Endothelial cell of umbilical vein (primary cell): ENCODE measurements at regions not wholly inside any gene's neighbourhood (a gene's known extent, or its start where the extent isn't known, plus 50 kb on each side); places are given as distances from the start of the nearest gene placed in this dataset.

Experiments used
- BruUV-seq: library from RNA; stranded (reverse); fragments of 400-500 nt; replicated peaks from 2 replicates; lab custom pipeline; 2021; lab: Mats Ljungman, UMichigan
- CTCF ChIA-PET: fragments of 300-600, 350-600 bp; sonication (Branson Sonifier 250); formaldehyde crosslinking; loops from one replicate; lab custom pipeline; 2021; ENCODE audit warnings: antibody characterized with exemption, inconsistent platforms; lab: Charles Lee
- POLR2A ChIA-PET: fragments of 300-600, 350-600 bp; sonication (Branson Sonifier 250); formaldehyde crosslinking; loops from one replicate; lab custom pipeline; 2021; ENCODE audit warnings: antibody characterized with exemption, inconsistent platforms; lab: Charles Lee
- DNase-seq: peaks from one replicate; pipeline ENCODE4 v3.0.0-alpha.2; 2011; ENCODE audit warnings: low read depth, low spot score
- FAIRE-seq: peaks from 2 replicates; lab custom pipeline; 2011; peaks lifted over from hg19 to GRCh38; lab: Jason Lieb, UNC
- H2AFZ ChIP-seq: 2 replicates; pipeline ENCODE4 v1.6.0; 2012; ENCODE audit warnings: low read depth, low read length, control low read depth, inconsistent platforms
- H3K27ac ChIP-seq: 2 replicates; pipeline ENCODE4 v1.5.1; 2011; ENCODE audit warnings: low read depth, mild to moderate bottlenecking, control low read depth, low read length, moderate library complexity; ENCODE audit not compliant: insufficient read depth
- H3K27me3 ChIP-seq, 2 experiments: 2 replicates each; pipeline versions ENCODE4 v1.6.0 to v1.6.1; 2011; ENCODE audit warnings: low read length in 2 of 2, mixed read lengths in 1 of 2; ENCODE audit not compliant: control insufficient read depth in 2 of 2, insufficient read depth in 2 of 2
- H3K36me3 ChIP-seq, 2 experiments: 2 replicates in 1 of 2; 3 replicates in 1 of 2; pipeline ENCODE4 v1.5.1; 2011; ENCODE audit warnings: low read length in 2 of 2, mild to moderate bottlenecking in 1 of 2, moderate library complexity in 1 of 2; ENCODE audit not compliant: control insufficient read depth in 2 of 2, insufficient read depth in 2 of 2; ENCODE audit errors: extremely low read depth in 1 of 2
- H3K4me1 ChIP-seq: 3 replicates; pipeline ENCODE4 v1.5.1; 2011; ENCODE audit warnings: mild to moderate bottlenecking, low read length; ENCODE audit not compliant: control insufficient read depth, insufficient read depth; ENCODE audit errors: extremely low read depth
- H3K4me2 ChIP-seq: 2 replicates; pipeline ENCODE4 v1.6.1; 2011; ENCODE audit warnings: low read length, control low read depth, mixed read lengths; ENCODE audit not compliant: insufficient read depth
- H3K4me3 ChIP-seq, 3 experiments: fragments of 200-600 bp in 1 of 3; sonication (generic), shearing (Covaris generic) in 1 of 3; replicated peaks in 1 of 3; 2 replicates each; pipeline ENCODE4 v1.5.1; 2011 to 2016; ENCODE audit warnings: control low read depth in 3 of 3, low read length in 3 of 3, mild to moderate bottlenecking in 2 of 3, inconsistent platforms in 1 of 3, low read depth in 1 of 3, moderate library complexity in 1 of 3; ENCODE audit not compliant: insufficient read depth in 1 of 3
- H3K79me2 ChIP-seq: 2 replicates; pipeline ENCODE4 v1.6.0; 2012; ENCODE audit warnings: low read length, inconsistent platforms; ENCODE audit not compliant: control insufficient read depth, insufficient read depth
- H3K9ac ChIP-seq: replicated peaks from 2 replicates; pipeline ENCODE3; 2011; ENCODE audit warnings: low read length, control low read depth; ENCODE audit not compliant: insufficient read depth; ENCODE audit errors: extremely low read depth
- H3K9me1 ChIP-seq: replicated peaks from 3 replicates; pipeline ENCODE4 v1.6.0; 2011; ENCODE audit warnings: mild to moderate bottlenecking, low read length; ENCODE audit not compliant: control insufficient read depth, insufficient read depth; ENCODE audit errors: extremely low read depth
- H3K9me3 ChIP-seq: replicated peaks from 2 replicates; pipeline ENCODE4 v1.5.1; 2012; ENCODE audit warnings: low read length, inconsistent platforms; ENCODE audit not compliant: control insufficient read depth, insufficient read depth
- H4K20me1 ChIP-seq: replicated peaks from 2 replicates; pipeline ENCODE3; 2011; ENCODE audit warnings: mild to moderate bottlenecking, low read length; ENCODE audit not compliant: control insufficient read depth, insufficient read depth; ENCODE audit errors: extremely low read depth
- CTCF ChIP-seq, 2 donors: IDR thresholded peaks; 1 replicate in 1 of 2; 2 replicates in 1 of 2; pipeline ENCODE4 v1.5.1; 2011; ENCODE audit warnings: low read length in 2 of 2, mild to moderate bottlenecking in 2 of 2, moderate library complexity in 2 of 2, control low read depth in 1 of 2, inconsistent platforms in 1 of 2, low read depth in 1 of 2; ENCODE audit not compliant: insufficient read depth in 1 of 2; ENCODE audit errors: extremely low read depth in 1 of 2
- EZH2 ChIP-seq: IDR thresholded peaks from 2 replicates; pipeline ENCODE4 v1.6.1; 2012; ENCODE audit warnings: borderline replicate concordance, low read depth, mild to moderate bottlenecking, moderate library complexity, low read length, inconsistent platforms; ENCODE audit not compliant: severe bottlenecking
- FOS ChIP-seq: IDR thresholded peaks from 2 replicates; pipeline ENCODE4 v1.6.1; 2011; ENCODE audit warnings: mild to moderate bottlenecking, low read length, moderate library complexity, borderline replicate concordance; ENCODE audit not compliant: insufficient read depth
- GATA2 ChIP-seq: IDR thresholded peaks from 2 replicates; pipeline ENCODE4 v1.7.0; 2011; ENCODE audit warnings: low read depth, mild to moderate bottlenecking, moderate library complexity, mixed read lengths, low read length; ENCODE audit not compliant: insufficient read length, insufficient read depth
- JUN ChIP-seq: IDR thresholded peaks from 2 replicates; pipeline ENCODE4 v1.6.1; 2011; ENCODE audit warnings: borderline replicate concordance, low read depth; ENCODE audit not compliant: insufficient read length, insufficient read depth
- MAX ChIP-seq: IDR thresholded peaks from 2 replicates; pipeline ENCODE4 v1.6.1; 2011; ENCODE audit not compliant: insufficient read depth, insufficient read length
- MYC ChIP-seq: IDR thresholded peaks from one replicate; pipeline ENCODE4 v1.6.1; 2011; ENCODE audit warnings: mild to moderate bottlenecking, low read depth, low read length
- POLR2A ChIP-seq: IDR thresholded peaks from 2 replicates; pipeline ENCODE4 v1.6.1; 2012; ENCODE audit warnings: low read depth, mild to moderate bottlenecking, control low read depth, low read length
- POLR2AphosphoS5 ChIP-seq: IDR thresholded peaks from 2 replicates; pipeline ENCODE4 v1.6.1; 2012; ENCODE audit warnings: low read depth, mild to moderate bottlenecking, control low read depth, low read length, moderate library complexity; ENCODE audit not compliant: insufficient read depth
- dilution Hi-C: fragments of 300-500 bp; cut with MboI; formaldehyde crosslinking; loops from one replicate; pipeline ENCODE4 v1.15.0; 2019; ENCODE audit warnings: low sequenced_read_pairs; ENCODE audit not compliant: extremely low pct_ligation_motif_present
- intact Hi-C: fragments of 100-400 bp; cut with micrococcal nuclease; formaldehyde crosslinking; loops from one replicate; pipeline ENCODE4 v1.10.0; 2022

- Histone ChIP-seq H3K27me3 (no peaks in the 10 kb centered on the region), H3K4me3 (no peak overlapping the region), H2AFZ (no peak overlapping the region), H3K79me2 (no peaks in the 10 kb centered on the region), H3K9me1 (no peaks in the 10 kb centered on the region), H3K9ac (no peak overlapping the region), H3K4me2 (no peak overlapping the region), H4K20me1 (no peaks in the 10 kb centered on the region), H3K27ac (no peak overlapping the region), H3K4me1 (no peaks in the 10 kb centered on the region), H3K36me3 (no peaks in the 10 kb centered on the region), H3K9me3 (no peaks in the 10 kb centered on the region)
- ChIA-PET POLR2A (no interaction called here), CTCF (no interaction called here)
- dilution Hi-C loops (no loop called here), intact Hi-C loops (no loop called here)
- no peak for DNase-seq
- no peak for TF ChIP-seq FOS
- TF ChIP-seq GATA2 = no peak
- TF ChIP-seq MAX = no peak
- no peak for TF ChIP-seq EZH2
- no peak for TF ChIP-seq POLR2A
- TF ChIP-seq POLR2AphosphoS5 = no peak
- TF ChIP-seq CTCF (IDR thresholded peaks at IDR 0.05; ENCODE audit: extremely low read depth in 1 of 2, insufficient read depth in 1 of 2, low read depth in 1 of 2, low read length in 2 of 2) = no peak
- TF ChIP-seq JUN = no peak
- TF ChIP-seq MYC = no peak
- no peak for FAIRE-seq
- no TSS peak for BruUV-seq
Measured at GRCh38 chr17:55962951-55963401, 190.3 kb upstream of the ANKFN1 start.
